IPS-NIHi7 (cell line): ENCODE measurements at regions not wholly inside any gene's neighbourhood (a gene's known extent, or its start where the extent isn't known, plus 50 kb on each side); places are given as distances from the start of the nearest gene placed in this dataset.
A peak's percentile ranks its signal among the peaks of the same experiment; 100 is the strongest.

ENCODE experiments used
- DNase-seq: peaks from one replicate; pipeline ENCODE4 v3.0.0; 2012; ENCODE audit warnings: mixed read lengths; ENCODE audit errors: extremely low spot score

GRCh38 chr10:44774676-44775401 is 136.3 kb upstream of the TMEM72 start:
- DNase-seq, result no peak

DNA sequence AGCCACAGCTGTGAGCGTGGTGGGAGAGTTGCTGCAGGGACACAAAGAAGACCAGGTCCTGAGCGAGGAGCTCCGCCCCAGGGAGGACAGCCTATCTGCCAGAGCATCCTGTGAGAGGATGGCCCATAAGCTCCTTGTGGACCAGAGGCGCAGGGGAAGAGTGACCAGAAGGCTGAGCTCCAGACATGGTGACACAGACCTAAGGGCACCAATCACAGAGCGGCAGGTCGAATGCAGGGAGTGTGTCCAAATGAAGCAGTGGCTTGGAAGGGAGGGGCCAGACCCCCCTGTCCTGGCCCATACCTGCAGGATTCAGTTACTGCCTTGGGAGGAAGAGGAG is 135.8 kb upstream of the TMEM72 start:
- no peak for DNase-seq

GRCh38 chr10:44776181-44776580 is 135.0 kb upstream of the TMEM72 start:
- DNase-seq, result no peak

DNA sequence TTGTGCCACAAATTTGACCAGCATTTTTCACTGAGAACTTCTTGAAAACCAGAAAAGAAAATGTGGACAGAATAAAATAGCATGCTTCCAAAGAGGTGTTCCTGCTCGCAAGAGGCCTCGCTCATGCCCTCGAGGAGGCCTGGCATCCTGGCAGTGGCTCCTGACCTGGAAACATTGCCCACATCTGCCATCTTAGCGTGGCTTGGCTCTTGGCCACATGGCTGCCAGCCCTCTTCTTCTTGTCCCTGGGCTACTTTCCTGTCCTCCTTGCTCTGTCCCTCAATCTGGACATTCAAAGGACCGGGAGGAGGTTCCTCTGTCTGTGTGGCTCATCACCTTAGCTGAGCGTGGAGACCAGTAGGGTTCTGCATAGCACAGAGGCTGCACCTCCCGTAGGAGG is 131.6 kb upstream of the TMEM72 start:
- DNase-seq, result no peak

GRCh38 chr10:44780426-44780825 is 130.7 kb upstream of the TMEM72 start:
- no peak for DNase-seq

DNA sequence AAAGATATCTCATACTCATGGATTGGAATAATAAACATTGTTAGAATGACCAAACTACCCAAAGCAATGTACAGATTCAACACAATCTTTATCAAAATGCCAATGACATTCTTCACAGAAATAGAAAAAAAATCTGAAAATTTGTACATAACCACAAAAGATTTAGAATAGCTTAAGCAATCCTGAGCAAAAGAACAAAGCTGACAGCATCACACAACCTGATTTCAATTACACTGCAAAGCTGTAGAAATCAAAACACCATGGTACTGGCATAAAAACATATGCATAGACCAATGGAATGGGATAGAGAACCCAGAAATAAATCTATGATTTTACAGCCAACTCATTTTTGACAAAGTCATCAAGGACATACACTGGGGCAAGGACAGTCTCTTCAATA is 130.0 kb upstream of the TMEM72 start:
- DNase-seq, result no peak

- DNase-seq, result no peak
These were observed 124.8 kb upstream of the TMEM72 start for GRCh38 chr10:44786286-44786850.

GRCh38 chr10:44787480-44788075 is 123.6 kb upstream of the TMEM72 start:
- no peak for DNase-seq

- no peak for DNase-seq
These were observed 122.7 kb upstream of the TMEM72 start for GRCh38 chr10:44788147-44789129.

DNA sequence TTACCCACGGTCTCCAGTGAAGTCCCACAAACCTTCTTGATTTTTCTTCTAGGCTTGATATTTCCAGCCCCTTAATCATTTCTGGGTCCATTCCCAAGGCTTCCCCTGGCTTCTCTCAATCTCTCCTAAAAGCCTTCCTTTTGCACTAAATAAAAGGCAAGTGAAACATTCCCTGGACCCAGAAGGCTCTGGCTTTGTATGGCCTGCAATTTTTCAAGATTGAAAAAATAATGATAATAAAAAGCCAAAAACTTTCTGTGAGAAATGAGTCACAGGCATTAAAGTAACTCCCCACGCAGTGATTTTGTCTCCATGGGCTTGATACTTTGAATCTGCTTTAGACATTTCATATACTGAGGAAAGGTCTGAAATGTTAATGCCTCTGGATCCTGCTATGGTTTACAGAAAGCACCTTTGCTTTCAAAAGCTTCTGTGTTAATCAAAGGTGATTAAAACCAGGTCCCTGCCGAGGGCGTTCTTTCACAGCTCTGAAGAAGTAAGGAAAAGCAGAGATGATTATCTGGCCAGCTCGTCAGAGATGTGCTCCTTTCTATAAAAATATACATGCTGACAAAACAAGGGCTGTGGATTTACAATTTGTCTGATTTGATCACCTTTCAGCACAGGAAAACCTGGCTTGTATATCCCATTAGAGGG is 118.9 kb upstream of the TMEM72 start:
- no peak for DNase-seq

GRCh38 chr10:44799966-44800365 is 111.2 kb upstream of the TMEM72 start:
- DNase-seq, result no peak

DNA sequence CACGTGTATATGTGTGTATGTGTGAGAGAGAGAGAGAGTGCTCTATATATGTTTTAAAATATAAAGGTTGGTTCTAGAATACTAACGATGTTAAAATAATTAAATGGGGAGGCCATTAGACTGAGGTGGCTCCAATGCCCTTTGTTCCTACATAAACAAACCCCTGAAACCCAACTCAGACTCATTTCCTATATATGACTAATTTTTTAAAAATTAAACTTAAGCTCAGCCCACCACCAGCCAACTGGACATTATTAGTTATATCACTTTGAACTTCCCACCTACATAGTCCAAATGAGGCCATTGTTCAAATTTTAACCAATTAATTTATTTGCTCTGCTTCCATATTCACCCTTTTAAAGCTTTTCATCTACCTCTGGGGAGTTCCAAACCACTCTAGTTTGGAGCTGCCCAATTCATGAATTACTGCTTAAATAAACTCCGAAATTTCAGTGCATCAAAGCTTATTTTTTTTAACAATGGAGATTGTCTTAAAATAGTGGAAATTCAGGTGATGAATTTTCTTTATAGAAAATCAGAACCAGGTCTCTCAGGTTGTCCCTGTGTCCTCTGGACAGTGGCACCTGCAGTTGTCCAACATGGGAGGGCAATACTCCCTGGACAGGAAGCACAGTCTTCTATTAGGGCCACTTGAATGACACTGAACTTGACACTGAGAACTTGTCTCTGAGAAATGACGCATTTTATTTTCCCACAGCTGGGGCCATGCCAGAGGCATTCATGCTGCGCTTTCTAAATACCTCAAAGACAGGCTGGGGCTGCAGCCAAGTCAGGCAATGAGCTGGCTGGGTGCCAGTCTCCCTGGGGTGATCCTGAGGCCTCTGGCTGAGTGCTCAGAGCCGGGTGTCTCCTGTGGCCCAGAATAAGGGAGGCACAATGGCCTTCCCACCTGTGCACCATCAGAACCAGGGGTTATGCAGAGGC is 109.5 kb upstream of the TMEM72 start:
- no peak for DNase-seq

DNA sequence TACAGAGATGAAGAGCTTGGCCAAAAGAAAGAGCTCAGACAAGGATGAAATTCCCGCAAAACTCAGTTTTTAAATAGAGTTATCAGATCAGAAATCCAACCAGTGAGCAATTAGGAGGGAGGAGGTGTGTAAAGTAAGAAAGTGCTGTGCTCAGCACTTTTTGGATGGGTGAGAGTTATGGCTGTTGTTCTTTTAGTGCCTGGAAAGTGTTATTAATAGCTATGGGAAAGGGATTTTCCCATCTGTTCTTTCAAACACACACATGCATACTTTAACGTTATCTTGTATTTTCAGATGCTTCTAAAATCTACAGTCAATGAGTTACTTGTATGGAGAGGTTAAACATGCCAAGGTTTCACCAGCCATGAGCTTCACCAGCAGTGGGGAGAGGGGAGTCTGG is 107.3 kb upstream of the TMEM72 start:
- DNase-seq, result no peak

- no peak for DNase-seq
These were observed 106.5 kb upstream of the TMEM72 start for GRCh38 chr10:44804661-44805060.

- no peak for DNase-seq
These were observed 105.5 kb upstream of the TMEM72 start for GRCh38 chr10:44805466-44806210.

- no peak for DNase-seq
These were observed 104.2 kb upstream of the TMEM72 start for GRCh38 chr10:44806950-44807349.

DNA sequence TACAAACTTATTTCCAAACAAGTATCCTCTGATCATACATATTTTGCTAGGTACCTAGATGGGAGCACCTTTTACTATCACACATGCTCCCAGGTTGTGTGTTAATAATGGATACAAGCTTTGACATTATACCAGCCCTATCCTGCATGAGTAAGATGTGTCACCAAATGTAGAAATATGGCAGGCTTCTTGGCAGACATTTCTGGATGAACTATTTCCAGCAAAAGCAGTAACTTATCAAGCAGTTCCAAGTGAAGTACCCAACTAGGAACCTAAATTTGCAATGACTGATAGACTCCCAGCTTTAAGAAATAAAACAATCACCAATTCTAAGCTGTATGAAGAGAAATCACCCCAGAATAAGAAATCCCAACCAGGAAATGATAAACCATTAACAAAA is 103.7 kb upstream of the TMEM72 start:
- DNase-seq, result no peak

DNA sequence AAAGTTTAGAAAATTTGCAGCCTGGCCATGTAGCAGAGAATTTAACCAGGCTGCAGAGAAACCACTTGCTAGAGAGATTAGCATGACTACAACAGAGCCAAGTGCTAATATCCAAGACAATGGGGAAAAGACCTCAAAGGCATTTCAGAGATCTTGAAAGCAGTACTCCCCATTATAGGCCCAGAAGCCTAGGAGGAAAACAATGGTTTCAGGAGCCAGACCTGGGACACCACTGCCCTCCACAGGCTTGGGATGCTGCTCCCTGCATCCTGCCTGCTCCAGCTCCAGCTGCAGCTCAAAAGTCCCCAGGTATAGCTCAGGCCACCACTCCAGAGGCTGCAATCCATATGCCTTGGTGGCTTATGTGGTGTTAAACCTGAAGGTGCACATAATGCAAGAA is 101.5 kb upstream of the TMEM72 start:
- peak; percentile 71 for DNase-seq

DNA sequence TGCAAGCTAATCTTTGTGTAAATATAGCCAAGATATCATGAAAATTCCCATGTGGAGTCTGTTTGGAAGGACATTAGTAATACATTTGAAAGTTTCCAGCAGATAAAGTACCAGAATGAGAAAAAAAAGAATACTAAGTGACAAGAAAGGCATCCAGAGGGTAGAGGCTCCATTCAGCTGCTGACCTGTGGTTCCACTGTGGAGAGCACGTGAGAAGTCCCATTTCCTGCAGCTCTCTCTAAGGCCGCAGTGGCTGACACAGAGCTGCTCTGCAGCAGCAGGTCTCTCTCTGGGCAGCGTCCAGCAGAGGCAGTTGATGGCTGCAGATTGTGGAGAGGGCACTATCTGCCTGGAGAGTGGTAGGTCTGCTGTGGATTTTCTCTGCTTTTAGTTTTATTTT is 100.1 kb upstream of the TMEM72 start:
- no peak for DNase-seq

DNA sequence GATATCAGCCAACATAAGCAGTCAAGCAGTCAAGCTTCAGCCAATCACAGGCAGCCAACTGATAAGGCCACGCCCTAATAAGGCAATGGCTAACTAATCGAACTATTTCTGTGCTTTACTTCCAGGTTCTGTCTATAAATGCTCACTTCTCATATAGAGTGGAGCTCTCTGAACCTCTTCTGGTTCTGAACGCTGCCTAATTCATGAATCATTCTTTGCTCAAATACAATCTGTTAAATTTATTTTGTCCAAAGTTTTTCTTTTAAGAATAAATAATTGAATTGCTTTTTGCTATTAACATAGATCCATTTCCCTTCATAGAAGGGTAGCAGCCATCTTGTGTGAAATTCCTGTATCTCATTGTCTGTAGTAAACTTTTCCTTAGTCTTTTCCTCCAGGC is 97.9 kb upstream of the TMEM72 start:
- no peak for DNase-seq
